Mesenchymal stem cell (in vitro differentiated cells and primary cell): ENCODE measurements at regions not wholly inside any gene's neighbourhood (a gene's known extent, or its start where the extent isn't known, plus 50 kb on each side); places are given as distances from the start of the nearest gene placed in this dataset.

Experiments used
- DNase-seq: peaks from one replicate; pipeline ENCODE4 v3.0.0-alpha.2; 2013
- H2AFZ ChIP-seq: one replicate; pipeline ENCODE4 v1.6.1; 2013; ENCODE audit warnings: low read depth, mild to moderate bottlenecking, control low read depth, inconsistent platforms, low read length, moderate library complexity
- H2AK5ac ChIP-seq: 2 replicates; pipeline ENCODE4 v1.6.1; 2013; ENCODE audit warnings: low read length, moderate library complexity, mild to moderate bottlenecking, inconsistent platforms; ENCODE audit not compliant: severe bottlenecking
- H2BK120ac ChIP-seq: one replicate; pipeline ENCODE4 v1.6.1; 2013; ENCODE audit warnings: low read depth, mild to moderate bottlenecking, inconsistent platforms, low read length, moderate library complexity
- H2BK12ac ChIP-seq, 2 experiments: one replicate each; pipeline ENCODE4 v1.6.1; 2013; ENCODE audit warnings: inconsistent platforms in 2 of 2, low read length in 2 of 2, mild to moderate bottlenecking in 2 of 2, moderate library complexity in 2 of 2, control low read depth in 1 of 2
- H2BK15ac ChIP-seq: one replicate; pipeline ENCODE4 v1.6.1; 2013; ENCODE audit warnings: mild to moderate bottlenecking, low read depth, inconsistent platforms; ENCODE audit not compliant: poor library complexity, severe bottlenecking
- H2BK5ac ChIP-seq: 2 replicates; pipeline ENCODE4 v1.6.1; 2013; ENCODE audit warnings: low read depth, mild to moderate bottlenecking, low read length, control low read depth, inconsistent platforms; ENCODE audit not compliant: poor library complexity, severe bottlenecking
- H3K14ac ChIP-seq, 2 experiments: one replicate each; pipeline ENCODE4 v1.6.1; 2013; ENCODE audit warnings: inconsistent platforms in 2 of 2, low read length in 2 of 2, control low read depth in 1 of 2, mild to moderate bottlenecking in 1 of 2, moderate library complexity in 1 of 2
- H3K18ac ChIP-seq, 2 experiments: one replicate each; pipeline ENCODE4 v1.6.1; 2013; ENCODE audit warnings: inconsistent platforms in 2 of 2, low read length in 2 of 2, control low read depth in 1 of 2, low read depth in 1 of 2, mild to moderate bottlenecking in 1 of 2
- H3K23ac ChIP-seq, 2 experiments: one replicate each; pipeline ENCODE4 v1.6.1; 2013; ENCODE audit warnings: inconsistent platforms in 2 of 2, low read length in 2 of 2, mild to moderate bottlenecking in 2 of 2, moderate library complexity in 2 of 2, control low read depth in 1 of 2
- H3K27ac ChIP-seq: 2 replicates; pipeline ENCODE4 v1.5.1; 2013; ENCODE audit warnings: mild to moderate bottlenecking, moderate library complexity, low read length, control low read depth, inconsistent platforms; ENCODE audit not compliant: poor library complexity, severe bottlenecking
- H3K27me3 ChIP-seq, 2 experiments: 2 replicates each; pipeline versions ENCODE4 v1.6.1 to v1.7.0; 2013; ENCODE audit warnings: low read length in 2 of 2, mild to moderate bottlenecking in 2 of 2, moderate library complexity in 2 of 2, control low read depth in 1 of 2, inconsistent platforms in 1 of 2; ENCODE audit not compliant: control insufficient read depth in 1 of 2, insufficient read depth in 1 of 2
- H3K36me3 ChIP-seq, 2 experiments: 2 replicates each; pipeline versions ENCODE4 v1.6.1 to v1.7.0; 2013; ENCODE audit warnings: low read length in 2 of 2, control low read depth in 1 of 2, inconsistent platforms in 1 of 2, low read depth in 1 of 2, mild to moderate bottlenecking in 1 of 2; ENCODE audit not compliant: insufficient read depth in 2 of 2, control insufficient read depth in 1 of 2
- H3K4ac ChIP-seq, 2 experiments: one replicate each; pipeline ENCODE4 v1.6.1; 2013; ENCODE audit warnings: inconsistent platforms in 2 of 2, low read length in 2 of 2, mild to moderate bottlenecking in 2 of 2, moderate library complexity in 2 of 2, control low read depth in 1 of 2, low read depth in 1 of 2
- H3K4me1 ChIP-seq: 2 replicates; pipeline ENCODE4 v1.6.1; 2013; ENCODE audit warnings: low read depth, low read length, control low read depth; ENCODE audit not compliant: control insufficient read depth, insufficient read depth
- H3K4me2 ChIP-seq: 2 replicates; pipeline ENCODE4 v1.6.1; 2013; ENCODE audit warnings: low read length, mild to moderate bottlenecking, inconsistent platforms; ENCODE audit not compliant: poor library complexity, severe bottlenecking
- H3K4me3 ChIP-seq, 2 experiments: 2 replicates each; pipeline versions ENCODE4 v1.5.1 to v1.7.0; 2013; ENCODE audit warnings: low read length in 2 of 2, mild to moderate bottlenecking in 2 of 2, control low read depth in 1 of 2, low read depth in 1 of 2; ENCODE audit not compliant: insufficient read depth in 1 of 2
- H3K79me1 ChIP-seq: replicated peaks from 2 replicates; pipeline ENCODE4 v1.6.1; 2013; ENCODE audit warnings: mild to moderate bottlenecking, control low read depth, low read length, inconsistent platforms; ENCODE audit not compliant: poor library complexity, severe bottlenecking
- H3K9ac ChIP-seq: 2 replicates; pipeline ENCODE4 v1.7.0; 2013; ENCODE audit warnings: mild to moderate bottlenecking, low read length, moderate library complexity
- H3K9me3 ChIP-seq: 2 replicates; pipeline ENCODE4 v1.7.0; 2013; ENCODE audit warnings: mild to moderate bottlenecking, low read length; ENCODE audit not compliant: control insufficient read depth
- H4K8ac ChIP-seq: one replicate; pipeline ENCODE4 v1.6.1; 2013; ENCODE audit warnings: inconsistent platforms, mild to moderate bottlenecking, low read length, moderate library complexity
- H4K91ac ChIP-seq: one replicate; pipeline ENCODE4 v1.6.1; 2013; ENCODE audit warnings: mild to moderate bottlenecking, low read length, inconsistent platforms
- WGBS: methylation state at CpG from one replicate; pipeline ENCODE4 v1.1.7; 2013; ENCODE audit warnings: mixed read lengths; 5-methylcytosine and 5-hydroxymethylcytosine counted together

- Histone ChIP-seq H3K4me1 (peaks cover 1% of the 10 kb centered on the region), H2BK15ac (no peak overlapping the region), H3K9me3 (no peaks in the 10 kb centered on the region), H4K91ac (no peak overlapping the region), H2BK5ac (peak overlapping the region; percentile 92), H3K4me3 (no peak overlapping the region), H3K4ac (no peak overlapping the region), H2AFZ (no peak overlapping the region), H3K4me2 (no peak overlapping the region), H3K23ac (no peak overlapping the region), H3K79me1 (no peaks in the 10 kb centered on the region), H2AK5ac (peak overlapping the region; percentile 62), H3K27me3 (no peaks in the 10 kb centered on the region), H3K14ac (no peak overlapping the region), H2BK12ac (peak overlapping the region in 1 of 2 experiments; percentile 28), H3K9ac (peak overlapping the region; percentile 68), H3K27ac (peak overlapping the region; percentile 94), H2BK120ac (no peak overlapping the region), H3K18ac (peak overlapping the region in 1 of 2 experiments; percentile 71), H4K8ac (no peak overlapping the region), H3K36me3 (no peaks in the 10 kb centered on the region)
- peak; percentile 94 for DNase-seq
- WGBS, result 24% methylated on average over 6 of the region's 6 CpGs
Measured at GRCh38 chr9:115373000-115373709, 255.2 kb upstream of the TNC start.

DNA sequence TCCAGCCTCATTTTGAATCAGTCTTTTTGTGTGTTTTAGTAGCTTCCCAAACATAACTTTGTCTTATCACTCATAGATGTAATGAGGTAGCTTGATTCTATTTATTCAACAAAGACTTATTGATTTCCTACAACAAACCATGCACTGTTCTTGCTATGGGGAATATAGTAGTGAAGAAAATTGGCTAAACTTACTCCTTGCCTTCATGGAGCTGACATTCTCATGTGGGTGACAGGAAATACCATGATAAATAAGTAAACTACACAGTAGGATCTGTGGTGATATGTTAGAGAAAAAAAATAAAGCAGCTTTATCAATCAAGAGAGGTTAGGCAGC lies 255.7 kb upstream of the TNC start:
- Histone ChIP-seq H4K8ac (no peak overlapping the region), H3K4me2 (no peak overlapping the region), H3K14ac (no peak overlapping the region), H3K4me3 (no peak overlapping the region), H2BK12ac (no peak overlapping the region), H3K27me3 (no peaks in the 10 kb centered on the region), H3K79me1 (no peaks in the 10 kb centered on the region), H3K9me3 (no peaks in the 10 kb centered on the region), H2AFZ (no peak overlapping the region), H3K9ac (peak overlapping the region; percentile 46), H3K36me3 (no peaks in the 10 kb centered on the region), H3K23ac (no peak overlapping the region), H3K4me1 (peaks cover 1% of the 10 kb centered on the region), H2AK5ac (no peak overlapping the region), H3K27ac (peak overlapping the region; percentile 94), H2BK5ac (no peak overlapping the region), H2BK15ac (no peak overlapping the region), H3K18ac (no peak overlapping the region), H2BK120ac (no peak overlapping the region), H3K4ac (no peak overlapping the region), H4K91ac (no peak overlapping the region)
- no peak for DNase-seq

DNA sequence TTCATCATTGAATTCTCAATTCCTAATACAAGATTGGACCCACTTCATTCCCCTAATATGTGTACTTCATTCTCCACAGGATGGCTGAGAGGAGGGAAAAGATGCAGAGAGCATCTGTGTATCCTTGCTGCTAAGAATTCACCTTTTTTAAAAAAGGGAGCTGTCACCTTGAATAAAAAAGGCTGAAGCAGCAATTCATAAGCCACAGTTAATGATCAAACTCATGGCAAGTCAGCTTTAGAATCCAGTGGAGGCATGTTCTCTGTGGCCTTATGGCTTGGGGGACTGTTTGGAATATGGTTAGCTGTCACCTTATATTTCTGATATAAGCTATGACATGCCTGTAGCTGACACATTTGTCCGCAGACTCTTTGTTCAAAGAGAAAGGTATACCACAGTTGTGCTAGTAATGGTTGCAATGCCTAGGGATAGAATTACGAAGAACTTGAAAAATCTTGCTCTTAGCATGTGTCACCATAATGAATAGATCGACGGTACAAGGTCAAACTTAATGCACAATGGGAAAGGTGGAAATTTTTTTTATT lies 256.8 kb upstream of the TNC start:
- no peak overlapping the region for H3K23ac ChIP-seq
- WGBS, result 98% methylated on average over 2 of the region's 4 CpGs
- no peak overlapping the region for H3K14ac ChIP-seq
- no peak overlapping the region for H3K9ac ChIP-seq
- H4K91ac ChIP-seq, result no peak overlapping the region
- H4K8ac ChIP-seq, result no peak overlapping the region
- peak overlapping the region; percentile 94 for H3K27ac ChIP-seq
- H3K4ac ChIP-seq, result no peak overlapping the region
- no peak overlapping the region for H2BK15ac ChIP-seq
- no peak overlapping the region for H3K4me2 ChIP-seq
- no peak for DNase-seq
- no peak overlapping the region for H2AFZ ChIP-seq
- H3K4me3 ChIP-seq, result no peak overlapping the region
- H3K4me1 ChIP-seq, result peaks cover 5% of the 10 kb centered on the region
- peak overlapping the region; percentile 49 for H2AK5ac ChIP-seq
- no peaks in the 10 kb centered on the region for H3K36me3 ChIP-seq
- H3K18ac ChIP-seq, result no peak overlapping the region
- no peak overlapping the region for H2BK5ac ChIP-seq
- no peaks in the 10 kb centered on the region for H3K79me1 ChIP-seq
- H3K9me3 ChIP-seq, result no peaks in the 10 kb centered on the region
- H3K27me3 ChIP-seq, result no peaks in the 10 kb centered on the region
- no peak overlapping the region for H2BK12ac ChIP-seq
- no peak overlapping the region for H2BK120ac ChIP-seq

- no peak overlapping the region for H2AK5ac ChIP-seq
- H3K79me1 ChIP-seq, result no peaks in the 10 kb centered on the region
- H4K91ac ChIP-seq, result no peak overlapping the region
- H3K4me2 ChIP-seq, result no peak overlapping the region
- H2BK15ac ChIP-seq, result no peak overlapping the region
- no peak overlapping the region for H3K27ac ChIP-seq
- H3K18ac ChIP-seq, result no peak overlapping the region
- no peak overlapping the region for H2AFZ ChIP-seq
- H3K9ac ChIP-seq, result no peak overlapping the region
- peaks cover 11% of the 10 kb centered on the region for H3K9me3 ChIP-seq
- H3K4ac ChIP-seq, result no peak overlapping the region
- WGBS, result 99% methylated on average over 3 of the region's 3 CpGs
- H3K36me3 ChIP-seq, result no peaks in the 10 kb centered on the region
- no peak overlapping the region for H3K14ac ChIP-seq
- no peak overlapping the region for H2BK120ac ChIP-seq
- H3K4me3 ChIP-seq, result no peak overlapping the region
- no peak overlapping the region for H4K8ac ChIP-seq
- no peak overlapping the region for H3K23ac ChIP-seq
- no peak overlapping the region for H2BK5ac ChIP-seq
- no peak overlapping the region for H2BK12ac ChIP-seq
- H3K27me3 ChIP-seq, result no peaks in the 10 kb centered on the region
- DNase-seq, result no peak
- peaks cover 5% of the 10 kb centered on the region for H3K4me1 ChIP-seq
Measured at GRCh38 chr9:115378241-115378640, 260.3 kb upstream of the TNC start.
